GM06990 (cell line): ENCODE measurements at regions not wholly inside any gene's neighbourhood (a gene's known extent, or its start where the extent isn't known, plus 50 kb on each side); places are given as distances from the start of the nearest gene placed in this dataset.

Source experiments
- DNase-seq: peaks from one replicate; pipeline ENCODE4 v3.0.0-alpha.2; 2011; ENCODE audit not compliant: insufficient read length; ENCODE audit errors: extremely low read depth
- H3K27me3 ChIP-seq: replicated peaks from 2 replicates; pipeline ENCODE4 v1.6.0; 2011; ENCODE audit warnings: low read length; ENCODE audit not compliant: control insufficient read depth, insufficient read depth
- H3K36me3 ChIP-seq: 2 replicates; pipeline ENCODE4 v1.5.1; 2011; ENCODE audit warnings: low read length; ENCODE audit not compliant: control insufficient read depth, insufficient read depth
- H3K4me3 ChIP-seq: replicated peaks from 2 replicates; pipeline ENCODE4 v1.5.1; 2011; ENCODE audit warnings: low read depth, mild to moderate bottlenecking, control low read depth, low read length
- TF ChIP-seq, protein P1 (sequence below): IDR thresholded peaks from 2 replicates; pipeline ENCODE4 v1.5.1; 2011; ENCODE audit warnings: low read length, control low read depth, mild to moderate bottlenecking, inconsistent platforms; ENCODE audit not compliant: insufficient read depth, poor library complexity, severe bottlenecking

DNA sequence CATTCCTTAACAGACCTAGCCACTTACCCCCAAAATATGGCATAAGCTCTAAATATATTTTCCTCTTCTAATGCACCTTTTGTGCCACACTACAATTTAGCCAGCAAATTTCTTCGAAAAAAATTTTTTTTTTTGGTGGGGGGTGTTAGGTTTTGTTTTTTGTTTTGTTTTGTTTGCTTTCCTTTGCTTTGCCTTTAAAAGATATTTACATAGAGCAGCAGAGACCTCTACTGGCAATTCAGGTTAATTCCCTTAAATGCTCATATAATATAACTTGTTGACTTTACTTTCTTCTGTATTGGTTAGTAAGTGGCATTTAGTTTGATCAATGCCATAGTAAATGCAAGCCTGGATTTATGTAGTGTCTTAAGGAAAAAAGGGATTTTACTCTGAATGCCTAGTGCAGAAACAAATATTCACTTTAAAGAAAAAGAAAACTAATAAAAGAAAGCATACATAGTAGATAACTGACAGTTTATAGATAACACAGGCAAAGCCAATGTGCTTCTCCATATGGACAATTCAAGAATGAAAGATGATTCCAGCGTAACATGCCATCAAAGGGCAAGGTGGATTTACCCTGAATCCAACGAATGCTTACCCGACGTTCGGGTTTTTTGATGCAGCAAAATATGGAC, 1250.6 kb downstream of the GATA3 start:
- no peaks in the 10 kb centered on the region for H3K27me3 ChIP-seq
- DNase-seq, result no peak
- H3K4me3 ChIP-seq, result no peak overlapping the region
- TF ChIP-seq, protein P1, sequence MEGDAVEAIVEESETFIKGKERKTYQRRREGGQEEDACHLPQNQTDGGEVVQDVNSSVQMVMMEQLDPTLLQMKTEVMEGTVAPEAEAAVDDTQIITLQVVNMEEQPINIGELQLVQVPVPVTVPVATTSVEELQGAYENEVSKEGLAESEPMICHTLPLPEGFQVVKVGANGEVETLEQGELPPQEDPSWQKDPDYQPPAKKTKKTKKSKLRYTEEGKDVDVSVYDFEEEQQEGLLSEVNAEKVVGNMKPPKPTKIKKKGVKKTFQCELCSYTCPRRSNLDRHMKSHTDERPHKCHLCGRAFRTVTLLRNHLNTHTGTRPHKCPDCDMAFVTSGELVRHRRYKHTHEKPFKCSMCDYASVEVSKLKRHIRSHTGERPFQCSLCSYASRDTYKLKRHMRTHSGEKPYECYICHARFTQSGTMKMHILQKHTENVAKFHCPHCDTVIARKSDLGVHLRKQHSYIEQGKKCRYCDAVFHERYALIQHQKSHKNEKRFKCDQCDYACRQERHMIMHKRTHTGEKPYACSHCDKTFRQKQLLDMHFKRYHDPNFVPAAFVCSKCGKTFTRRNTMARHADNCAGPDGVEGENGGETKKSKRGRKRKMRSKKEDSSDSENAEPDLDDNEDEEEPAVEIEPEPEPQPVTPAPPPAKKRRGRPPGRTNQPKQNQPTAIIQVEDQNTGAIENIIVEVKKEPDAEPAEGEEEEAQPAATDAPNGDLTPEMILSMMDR, result peak; percentile 51
- H3K36me3 ChIP-seq, result no peaks in the 10 kb centered on the region

DNA sequence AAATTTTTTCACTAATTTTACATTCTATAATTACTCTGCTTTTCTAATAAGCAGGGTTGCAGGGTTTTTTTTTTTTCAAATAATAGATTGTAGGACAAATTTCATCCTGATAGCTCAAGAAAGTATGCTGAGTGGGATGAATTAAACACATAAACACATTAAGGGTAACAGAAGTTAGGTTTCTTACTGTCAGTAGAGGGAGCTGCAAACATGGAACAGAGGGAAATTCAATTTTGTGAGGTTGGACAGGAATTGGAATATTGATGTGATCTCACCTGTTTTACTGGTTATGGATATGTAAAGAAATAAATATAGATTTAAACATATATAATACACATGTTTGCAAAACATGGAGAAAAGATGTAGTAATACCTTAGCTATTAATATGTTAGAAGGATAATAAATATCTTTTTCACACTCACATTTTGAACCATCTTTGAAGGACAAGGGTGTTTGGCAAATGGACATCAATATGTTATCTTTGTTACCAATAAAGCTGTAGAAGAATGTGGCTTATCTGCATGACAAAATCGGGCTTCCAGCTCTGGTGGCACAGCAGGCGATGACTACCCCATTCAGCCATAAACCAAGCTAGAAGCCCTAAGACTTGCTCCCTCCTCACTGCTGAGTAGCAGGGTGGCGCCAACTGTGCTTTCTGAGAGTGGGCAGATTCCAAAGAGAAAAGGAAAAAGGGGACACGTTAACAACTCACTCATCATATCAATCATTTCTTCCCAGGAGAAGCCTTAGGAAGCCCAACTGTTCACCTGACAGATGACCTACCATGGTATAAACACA, 1257.4 kb downstream of the GATA3 start:
- no peak for DNase-seq
- Histone ChIP-seq H3K36me3 (no peaks in the 10 kb centered on the region), H3K27me3 (no peaks in the 10 kb centered on the region), H3K4me3 (no peak overlapping the region)
- TF ChIP-seq, protein P1, result peak; percentile 22

DNA sequence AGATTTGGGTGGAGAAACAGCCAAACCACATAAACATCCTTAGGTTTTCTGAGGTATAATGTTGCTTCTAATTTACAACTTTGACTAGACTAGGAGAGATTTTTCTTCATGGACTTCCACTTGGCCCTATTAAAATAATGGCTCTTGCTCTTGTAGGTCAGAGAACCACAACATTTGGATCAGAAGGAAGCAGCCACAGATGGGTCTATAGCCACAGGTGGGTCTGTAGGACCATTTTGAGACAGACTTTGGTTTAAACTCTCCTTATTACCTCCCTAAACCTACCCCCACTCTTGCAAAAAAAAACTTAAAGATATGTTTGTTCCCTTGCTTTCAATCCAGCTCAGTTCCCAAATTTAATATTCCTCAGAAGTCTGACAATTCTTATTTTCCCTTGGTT, 1260.8 kb downstream of the GATA3 start:
- Histone ChIP-seq H3K4me3 (no peak overlapping the region), H3K36me3 (no peaks in the 10 kb centered on the region), H3K27me3 (no peaks in the 10 kb centered on the region)
- TF ChIP-seq, protein P1, result no peak
- DNase-seq, result no peak

DNA sequence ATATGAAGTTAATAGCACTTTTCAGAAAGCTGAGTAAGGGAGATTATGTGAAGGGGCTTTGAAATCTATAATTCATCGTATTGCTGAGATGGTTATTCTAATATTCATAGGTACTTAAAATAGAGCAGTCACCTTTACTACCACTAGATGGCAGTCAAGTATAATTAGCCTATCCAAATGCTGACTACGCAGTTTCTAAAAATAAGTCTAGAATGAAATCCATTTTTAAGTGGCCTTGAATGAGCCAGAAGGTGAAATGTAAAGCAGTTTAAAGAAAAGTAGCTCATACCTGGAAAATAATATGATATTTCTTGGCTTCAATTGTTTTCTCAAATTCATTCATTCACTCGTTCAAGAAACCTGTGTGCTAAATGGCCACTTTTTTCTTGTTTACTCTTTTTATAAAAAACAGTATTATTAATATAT, 1277.1 kb downstream of the GATA3 start:
- Histone ChIP-seq H3K27me3 (no peaks in the 10 kb centered on the region), H3K36me3 (no peaks in the 10 kb centered on the region), H3K4me3 (no peak overlapping the region)
- DNase-seq, result peak; percentile 1
- TF ChIP-seq, protein P1, result peak; percentile 57

DNA sequence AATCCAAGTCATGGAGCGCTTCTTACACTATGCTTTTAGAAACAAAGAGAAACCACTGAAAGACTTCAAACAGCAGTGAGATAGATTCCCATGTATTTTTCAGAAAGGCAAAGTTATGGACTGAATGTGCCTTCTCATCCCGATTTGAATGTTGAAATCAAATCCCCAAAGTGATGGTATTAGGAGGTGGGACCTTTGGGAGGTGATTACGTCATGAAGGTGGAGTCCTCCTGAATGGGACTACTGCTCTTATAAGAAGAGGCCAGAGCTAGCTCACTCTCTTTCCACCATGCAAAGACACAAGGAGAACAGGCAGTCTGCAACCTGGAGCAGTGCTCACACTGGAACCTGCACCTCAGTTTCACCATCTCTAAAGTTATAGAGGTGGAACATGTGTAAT, 1279.8 kb downstream of the GATA3 start:
- Histone ChIP-seq H3K4me3 (no peak overlapping the region), H3K27me3 (no peaks in the 10 kb centered on the region), H3K36me3 (no peaks in the 10 kb centered on the region)
- TF ChIP-seq, protein P1, result no peak
- DNase-seq, result no peak
